Neural cell (in vitro differentiated cells): ENCODE measurements at regions not wholly inside any gene's neighbourhood (a gene's known extent, or its start where the extent isn't known, plus 50 kb on each side); places are given as distances from the start of the nearest gene placed in this dataset.

Experiments
- H2AFZ ChIP-seq: fragments of 200-600, 300-800 bp; sonication (generic), shearing (Covaris generic); 2 replicates; pipeline ENCODE4 v1.6.0; 2014; ENCODE audit warnings: low read depth, mild to moderate bottlenecking, antibody characterized with exemption, low read length, moderate library complexity
- H3F3A ChIP-seq: fragments of 200-600 bp; shearing (Covaris generic); 2 replicates; pipeline ENCODE4 v1.6.1; 2016; ENCODE audit warnings: mild to moderate bottlenecking, moderate library complexity, mixed read lengths, antibody characterized with exemption, low read length; ENCODE audit not compliant: insufficient read depth, poor library complexity, severe bottlenecking
- H3K27ac ChIP-seq: fragments of 200-600, 300-800 bp; sonication (generic), shearing (Covaris generic); 2 replicates; pipeline ENCODE4 v1.5.1; 2014; ENCODE audit warnings: mild to moderate bottlenecking, low read length, moderate library complexity
- H3K27me3 ChIP-seq: fragments of 300-800, 200-600 bp; sonication (generic), shearing (Covaris generic); 2 replicates; pipeline ENCODE4 v1.6.0; 2014; ENCODE audit warnings: mild to moderate bottlenecking, low read depth, low read length, moderate library complexity; ENCODE audit not compliant: insufficient read depth
- H3K36me3 ChIP-seq: fragments of 300-800, 200-600 bp; sonication (generic), shearing (Covaris generic); 2 replicates; pipeline ENCODE4 v1.5.1; 2014; ENCODE audit warnings: mild to moderate bottlenecking, antibody characterized with exemption, low read length, moderate library complexity; ENCODE audit not compliant: insufficient read depth
- H3K4me2 ChIP-seq: fragments of 300-800, 200-600 bp; sonication (generic), shearing (Covaris generic); 2 replicates; pipeline ENCODE4 v1.6.0; 2014; ENCODE audit warnings: mild to moderate bottlenecking, low read length
- H3K4me3 ChIP-seq: fragments of 300-800, 200-600 bp; sonication (generic), shearing (Covaris generic); 2 replicates; pipeline ENCODE4 v1.5.1; 2014; ENCODE audit warnings: mild to moderate bottlenecking, low read length, moderate library complexity
- H3K79me2 ChIP-seq: fragments of 200-600 bp; shearing (Covaris generic); replicated peaks from 2 replicates; pipeline ENCODE4 v1.6.0; 2014; ENCODE audit warnings: mild to moderate bottlenecking, low read length, moderate library complexity; ENCODE audit not compliant: insufficient read depth
- H3K9ac ChIP-seq: fragments of 300-800, 200-600 bp; sonication (generic), shearing (Covaris generic); 2 replicates; pipeline ENCODE4 v1.6.1; 2016; ENCODE audit warnings: mild to moderate bottlenecking, low read length, mixed read lengths
- H3K9me2 ChIP-seq: fragments of 200-600 bp; shearing (Covaris generic); 2 replicates; pipeline ENCODE4 v1.6.1; 2016; ENCODE audit warnings: mild to moderate bottlenecking, low read length, mixed read lengths; ENCODE audit not compliant: insufficient read depth
- H3K9me3 ChIP-seq: fragments of 200-600, 300-800 bp; sonication (generic), shearing (Covaris generic); 2 replicates; pipeline ENCODE4 v1.6.1; 2016; ENCODE audit warnings: mild to moderate bottlenecking, mixed run types, low read length, moderate library complexity, mixed read lengths
- H4K20me1 ChIP-seq: fragments of 200-600 bp; shearing (Covaris generic); 2 replicates; pipeline ENCODE4 v1.6.1; 2016; ENCODE audit warnings: mild to moderate bottlenecking, mixed run types; ENCODE audit not compliant: insufficient read depth
- EP300 ChIP-seq: fragments of 450-650 bp; conservative IDR thresholded peaks from 2 replicates; pipeline ENCODE4 v1.6.1; 2014; ENCODE audit warnings: antibody characterized with exemption, mild to moderate bottlenecking, moderate library complexity; ENCODE audit not compliant: poor library complexity, severe bottlenecking
- EZH2 ChIP-seq: fragments of 200-600, 300-800 bp; shearing (Covaris generic), sonication (generic); IDR thresholded peaks from 2 replicates; pipeline ENCODE4 v1.6.1; 2014; ENCODE audit warnings: antibody characterized with exemption, low read length, borderline replicate concordance, mild to moderate bottlenecking; ENCODE audit not compliant: insufficient read depth, poor library complexity, severe bottlenecking
- MXI1 ChIP-seq: fragments of 450-650 bp; conservative IDR thresholded peaks from 2 replicates; pipeline ENCODE4 v1.6.1; 2014; ENCODE audit warnings: antibody characterized with exemption, mild to moderate bottlenecking; ENCODE audit not compliant: poor library complexity, severe bottlenecking
- POLR2AphosphoS5 ChIP-seq: IDR thresholded peaks from 2 replicates; pipeline ENCODE4 v1.6.1; 2012
- RAD21 ChIP-seq: fragments of 450-650 bp; conservative IDR thresholded peaks from 2 replicates; pipeline ENCODE4 v1.6.1; 2014; ENCODE audit warnings: antibody characterized with exemption, mild to moderate bottlenecking, moderate library complexity
- TAF1 ChIP-seq: IDR thresholded peaks from 2 replicates; pipeline ENCODE4 v1.6.1; 2012; ENCODE audit warnings: low read depth
- TF ChIP-seq, protein P1 (sequence below): IDR thresholded peaks from 2 replicates; pipeline ENCODE4 v1.6.1; 2012; ENCODE audit warnings: borderline replicate concordance
- TF ChIP-seq, protein P2 (sequence below): fragments of 450-650 bp; IDR thresholded peaks from 2 replicates; pipeline ENCODE4 v1.5.1; 2014; ENCODE audit warnings: antibody characterized with exemption, mild to moderate bottlenecking, moderate library complexity; ENCODE audit not compliant: poor library complexity, severe bottlenecking

- H3K4me2 ChIP-seq = no peak overlapping the region
- H3F3A ChIP-seq = no peaks in the 10 kb centered on the region
- no peak overlapping the region for H2AFZ ChIP-seq
- H3K36me3 ChIP-seq = no peaks in the 10 kb centered on the region
- no peaks in the 10 kb centered on the region for H3K9me2 ChIP-seq
- no peaks in the 10 kb centered on the region for H4K20me1 ChIP-seq
- no peaks in the 10 kb centered on the region for H3K27me3 ChIP-seq
- no peak overlapping the region for H3K27ac ChIP-seq
- no peaks in the 10 kb centered on the region for H3K9me3 ChIP-seq
- no peak overlapping the region for H3K9ac ChIP-seq
- no peak overlapping the region for H3K4me3 ChIP-seq
- TF ChIP-seq MXI1 = no peak
- TF ChIP-seq, protein P1, sequence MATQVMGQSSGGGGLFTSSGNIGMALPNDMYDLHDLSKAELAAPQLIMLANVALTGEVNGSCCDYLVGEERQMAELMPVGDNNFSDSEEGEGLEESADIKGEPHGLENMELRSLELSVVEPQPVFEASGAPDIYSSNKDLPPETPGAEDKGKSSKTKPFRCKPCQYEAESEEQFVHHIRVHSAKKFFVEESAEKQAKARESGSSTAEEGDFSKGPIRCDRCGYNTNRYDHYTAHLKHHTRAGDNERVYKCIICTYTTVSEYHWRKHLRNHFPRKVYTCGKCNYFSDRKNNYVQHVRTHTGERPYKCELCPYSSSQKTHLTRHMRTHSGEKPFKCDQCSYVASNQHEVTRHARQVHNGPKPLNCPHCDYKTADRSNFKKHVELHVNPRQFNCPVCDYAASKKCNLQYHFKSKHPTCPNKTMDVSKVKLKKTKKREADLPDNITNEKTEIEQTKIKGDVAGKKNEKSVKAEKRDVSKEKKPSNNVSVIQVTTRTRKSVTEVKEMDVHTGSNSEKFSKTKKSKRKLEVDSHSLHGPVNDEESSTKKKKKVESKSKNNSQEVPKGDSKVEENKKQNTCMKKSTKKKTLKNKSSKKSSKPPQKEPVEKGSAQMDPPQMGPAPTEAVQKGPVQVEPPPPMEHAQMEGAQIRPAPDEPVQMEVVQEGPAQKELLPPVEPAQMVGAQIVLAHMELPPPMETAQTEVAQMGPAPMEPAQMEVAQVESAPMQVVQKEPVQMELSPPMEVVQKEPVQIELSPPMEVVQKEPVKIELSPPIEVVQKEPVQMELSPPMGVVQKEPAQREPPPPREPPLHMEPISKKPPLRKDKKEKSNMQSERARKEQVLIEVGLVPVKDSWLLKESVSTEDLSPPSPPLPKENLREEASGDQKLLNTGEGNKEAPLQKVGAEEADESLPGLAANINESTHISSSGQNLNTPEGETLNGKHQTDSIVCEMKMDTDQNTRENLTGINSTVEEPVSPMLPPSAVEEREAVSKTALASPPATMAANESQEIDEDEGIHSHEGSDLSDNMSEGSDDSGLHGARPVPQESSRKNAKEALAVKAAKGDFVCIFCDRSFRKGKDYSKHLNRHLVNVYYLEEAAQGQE = no peak
- TF ChIP-seq, protein P2, sequence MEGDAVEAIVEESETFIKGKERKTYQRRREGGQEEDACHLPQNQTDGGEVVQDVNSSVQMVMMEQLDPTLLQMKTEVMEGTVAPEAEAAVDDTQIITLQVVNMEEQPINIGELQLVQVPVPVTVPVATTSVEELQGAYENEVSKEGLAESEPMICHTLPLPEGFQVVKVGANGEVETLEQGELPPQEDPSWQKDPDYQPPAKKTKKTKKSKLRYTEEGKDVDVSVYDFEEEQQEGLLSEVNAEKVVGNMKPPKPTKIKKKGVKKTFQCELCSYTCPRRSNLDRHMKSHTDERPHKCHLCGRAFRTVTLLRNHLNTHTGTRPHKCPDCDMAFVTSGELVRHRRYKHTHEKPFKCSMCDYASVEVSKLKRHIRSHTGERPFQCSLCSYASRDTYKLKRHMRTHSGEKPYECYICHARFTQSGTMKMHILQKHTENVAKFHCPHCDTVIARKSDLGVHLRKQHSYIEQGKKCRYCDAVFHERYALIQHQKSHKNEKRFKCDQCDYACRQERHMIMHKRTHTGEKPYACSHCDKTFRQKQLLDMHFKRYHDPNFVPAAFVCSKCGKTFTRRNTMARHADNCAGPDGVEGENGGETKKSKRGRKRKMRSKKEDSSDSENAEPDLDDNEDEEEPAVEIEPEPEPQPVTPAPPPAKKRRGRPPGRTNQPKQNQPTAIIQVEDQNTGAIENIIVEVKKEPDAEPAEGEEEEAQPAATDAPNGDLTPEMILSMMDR = no peak
- no peak for TF ChIP-seq RAD21
- no peak for TF ChIP-seq EP300
- H3K79me2 ChIP-seq = no peaks in the 10 kb centered on the region
These were observed 125.4 kb downstream of the ATXN3L start for GRCh38 chrX:13194291-13195103.

DNA sequence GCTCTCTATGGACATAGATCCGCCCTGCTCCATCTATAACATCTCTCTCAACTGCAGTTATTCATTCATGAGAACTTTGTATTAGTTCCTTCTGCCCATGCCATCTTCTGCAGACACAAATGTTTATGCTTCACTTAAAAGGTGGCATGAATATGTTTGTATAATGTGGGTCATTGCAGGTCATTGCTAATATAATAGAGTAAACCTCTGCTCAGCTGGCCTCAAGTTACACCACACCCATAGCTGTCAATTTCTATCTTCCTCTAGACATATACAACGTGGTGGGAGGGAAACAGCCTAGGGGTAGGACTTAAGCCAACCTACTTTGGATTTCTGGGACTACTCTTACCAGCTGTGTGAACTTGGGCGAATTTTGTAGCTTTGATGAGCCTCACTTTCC lies 129.8 kb downstream of the ATXN3L start:
- Histone ChIP-seq H3K9me2 (no peaks in the 10 kb centered on the region), H3K27ac (no peak overlapping the region), H3K4me3 (no peak overlapping the region), H4K20me1 (no peaks in the 10 kb centered on the region), H3K36me3 (no peaks in the 10 kb centered on the region), H3K9me3 (no peaks in the 10 kb centered on the region), H3K9ac (no peak overlapping the region), H3K79me2 (no peaks in the 10 kb centered on the region), H3K4me2 (no peak overlapping the region), H3K27me3 (no peaks in the 10 kb centered on the region), H3F3A (no peaks in the 10 kb centered on the region), H2AFZ (no peak overlapping the region)
- TF ChIP-seq EZH2 (no peak), RAD21 (no peak), POLR2AphosphoS5 (no peak), MXI1 (no peak), EP300 (no peak), TAF1 (no peak)
- TF ChIP-seq, protein P1 = no peak
